HFF-Myc (cell line): ENCODE measurements at regions not wholly inside any gene's neighbourhood (a gene's known extent, or its start where the extent isn't known, plus 50 kb on each side); places are given as distances from the start of the nearest gene placed in this dataset.

Source experiments
- DNase-seq: peaks from one replicate; pipeline ENCODE4 v3.0.0-alpha.2; 2011; ENCODE audit warnings: low read depth; ENCODE audit errors: extremely low read depth
- H3K4me3 ChIP-seq: replicated peaks from 2 replicates; pipeline ENCODE4 v1.5.1; 2011; ENCODE audit warnings: low read depth, mild to moderate bottlenecking, control low read depth, low read length
- TF ChIP-seq, protein P1 (sequence below): IDR thresholded peaks from 2 replicates; pipeline ENCODE4 v1.5.1; 2012; ENCODE audit warnings: mild to moderate bottlenecking, low read depth, low read length, control low read depth; ENCODE audit errors: missing control alignments

DNA sequence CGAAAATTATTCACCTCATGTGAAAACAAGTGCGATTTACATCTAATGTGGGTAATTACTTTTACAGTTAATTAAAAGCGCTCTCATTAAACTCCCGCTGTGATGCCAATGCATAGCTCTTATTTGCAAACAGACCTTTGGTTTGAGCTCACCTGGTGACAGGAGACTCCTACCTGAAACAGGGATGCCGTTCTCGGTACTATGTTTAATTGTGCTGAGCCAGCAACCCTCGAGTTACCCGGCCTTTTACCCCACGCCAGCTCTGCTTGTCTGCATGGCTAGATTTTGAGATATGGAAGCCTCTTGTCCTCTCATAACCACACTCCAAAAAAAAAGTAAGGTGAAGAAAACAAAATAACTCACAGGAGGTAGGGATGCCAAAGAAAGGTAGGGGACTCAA is 690.4 kb upstream of the RBFOX1 start:
- TF ChIP-seq, protein P1, sequence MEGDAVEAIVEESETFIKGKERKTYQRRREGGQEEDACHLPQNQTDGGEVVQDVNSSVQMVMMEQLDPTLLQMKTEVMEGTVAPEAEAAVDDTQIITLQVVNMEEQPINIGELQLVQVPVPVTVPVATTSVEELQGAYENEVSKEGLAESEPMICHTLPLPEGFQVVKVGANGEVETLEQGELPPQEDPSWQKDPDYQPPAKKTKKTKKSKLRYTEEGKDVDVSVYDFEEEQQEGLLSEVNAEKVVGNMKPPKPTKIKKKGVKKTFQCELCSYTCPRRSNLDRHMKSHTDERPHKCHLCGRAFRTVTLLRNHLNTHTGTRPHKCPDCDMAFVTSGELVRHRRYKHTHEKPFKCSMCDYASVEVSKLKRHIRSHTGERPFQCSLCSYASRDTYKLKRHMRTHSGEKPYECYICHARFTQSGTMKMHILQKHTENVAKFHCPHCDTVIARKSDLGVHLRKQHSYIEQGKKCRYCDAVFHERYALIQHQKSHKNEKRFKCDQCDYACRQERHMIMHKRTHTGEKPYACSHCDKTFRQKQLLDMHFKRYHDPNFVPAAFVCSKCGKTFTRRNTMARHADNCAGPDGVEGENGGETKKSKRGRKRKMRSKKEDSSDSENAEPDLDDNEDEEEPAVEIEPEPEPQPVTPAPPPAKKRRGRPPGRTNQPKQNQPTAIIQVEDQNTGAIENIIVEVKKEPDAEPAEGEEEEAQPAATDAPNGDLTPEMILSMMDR, result no peak
- no peak overlapping the region for H3K4me3 ChIP-seq
- no peak for DNase-seq

DNA sequence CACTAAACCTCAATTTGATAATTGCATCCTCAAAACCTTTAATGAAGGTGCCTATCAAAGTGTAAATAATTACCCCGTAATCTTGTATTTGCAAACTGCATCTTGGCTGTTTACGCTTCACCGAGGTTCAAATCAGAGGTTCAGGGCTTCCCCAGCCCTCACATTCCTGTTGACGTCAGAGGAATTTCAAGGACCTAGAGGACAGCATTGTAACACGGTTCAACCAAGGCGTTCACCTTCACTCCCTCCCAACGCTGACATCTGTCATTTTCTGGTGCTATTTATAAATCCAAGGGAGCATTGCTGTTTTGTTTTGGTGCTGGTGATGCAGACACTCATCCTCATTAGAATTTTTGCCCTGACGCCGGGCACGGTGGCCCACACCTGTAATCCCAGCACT is 691.6 kb upstream of the RBFOX1 start:
- no peak overlapping the region for H3K4me3 ChIP-seq
- TF ChIP-seq, protein P1, result no peak
- DNase-seq, result no peak

DNA sequence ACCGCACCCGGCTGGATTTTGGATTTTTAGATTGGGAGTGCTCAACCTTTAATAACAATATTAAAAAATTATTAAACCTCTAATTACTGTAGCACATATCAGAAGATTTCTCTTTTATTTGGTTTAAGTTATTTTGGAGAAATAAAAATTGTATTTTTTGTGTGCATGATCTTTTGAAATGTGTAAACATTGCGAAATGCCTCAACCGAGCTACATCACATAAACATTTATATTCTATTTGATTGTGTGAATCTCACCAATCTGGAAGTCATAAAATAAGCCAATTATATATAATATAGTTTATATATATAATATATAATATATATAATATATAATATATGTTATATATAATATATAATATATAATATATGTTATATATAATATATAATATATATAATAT is 696.2 kb upstream of the RBFOX1 start:
- TF ChIP-seq, protein P1, result no peak
- no peak overlapping the region for H3K4me3 ChIP-seq
- DNase-seq, result no peak

DNA sequence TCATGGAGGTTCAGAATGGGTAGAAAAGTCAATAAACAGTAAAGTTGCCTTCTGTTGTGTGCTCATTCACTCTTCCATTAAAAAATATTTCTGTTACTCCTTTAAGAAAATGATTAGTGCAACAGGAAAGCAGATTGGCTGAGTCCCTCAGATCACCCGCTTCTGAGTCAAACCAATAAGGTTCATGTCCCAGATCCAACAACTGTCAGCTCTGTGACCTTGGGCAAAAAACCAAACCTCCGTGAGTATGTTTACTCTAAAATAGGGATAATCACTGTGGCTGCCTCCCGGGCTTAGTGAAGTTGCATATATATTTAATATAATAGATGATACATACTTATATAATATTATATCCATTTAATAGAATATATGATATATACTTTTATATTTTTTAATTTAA is 698.5 kb upstream of the RBFOX1 start:
- no peak overlapping the region for H3K4me3 ChIP-seq
- TF ChIP-seq, protein P1, result no peak
- DNase-seq, result no peak

DNA sequence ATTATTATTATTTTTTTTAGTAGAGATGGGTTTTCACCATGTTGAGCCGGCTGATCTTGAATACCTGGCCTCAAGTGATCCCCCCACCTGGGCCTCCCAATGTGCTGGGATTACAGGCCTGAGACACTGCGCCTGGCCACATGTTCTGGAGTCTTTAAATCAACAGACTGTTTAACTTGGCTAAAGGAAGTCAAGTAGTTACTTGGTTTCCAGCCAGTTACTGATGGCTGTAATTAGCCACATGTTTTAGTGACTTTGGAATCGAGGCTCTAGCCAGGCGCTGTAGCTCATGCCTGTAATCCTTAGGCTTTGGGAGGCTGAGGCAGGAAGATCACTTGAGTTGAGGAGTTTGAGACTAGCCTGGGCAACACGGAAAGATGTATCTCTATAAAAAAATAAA is 699.2 kb upstream of the RBFOX1 start:
- TF ChIP-seq, protein P1, result no peak

DNA sequence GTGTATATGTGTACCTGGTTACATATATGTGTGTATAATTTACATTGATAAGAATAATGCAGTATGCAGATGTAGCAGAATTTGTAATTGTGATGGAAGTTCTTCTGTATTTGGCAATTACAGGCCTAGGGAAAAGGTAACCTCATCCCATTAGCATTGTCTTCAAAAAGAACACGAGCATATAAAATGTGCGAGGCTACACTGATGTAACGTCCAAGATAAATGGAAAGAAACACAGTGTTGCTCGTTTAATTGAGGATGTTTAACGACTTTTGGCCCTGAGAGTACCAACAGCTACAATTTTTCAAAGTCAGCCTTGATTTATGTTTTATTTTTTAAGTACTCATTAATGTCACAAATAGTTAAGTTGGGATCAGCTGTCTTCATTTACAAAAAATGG is 703.5 kb upstream of the RBFOX1 start:
- TF ChIP-seq, protein P1, result no peak
- DNase-seq, result no peak

More for the DNA sequence above, 699.2 kb upstream of the RBFOX1 start:
- no peak overlapping the region for H3K4me3 ChIP-seq
- DNase-seq, result no peak

DNA sequence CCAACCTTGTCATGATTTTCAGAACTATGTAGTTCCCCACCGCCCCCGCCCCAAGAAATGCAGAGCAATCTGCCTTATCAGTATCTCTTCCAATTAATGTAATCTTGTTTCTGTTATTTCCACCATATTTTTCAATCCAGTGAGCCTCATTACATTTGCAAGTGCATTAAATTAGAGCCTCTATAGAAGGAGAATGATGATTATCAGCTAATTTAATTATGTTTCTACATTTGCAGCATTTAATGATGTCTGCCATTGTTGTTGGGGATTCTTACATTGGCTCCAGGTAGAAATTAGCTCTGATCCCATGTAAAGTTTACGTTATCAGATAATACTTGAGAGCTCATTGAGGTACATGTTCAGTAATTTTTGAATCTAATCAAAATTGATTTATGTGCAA is 707.0 kb upstream of the RBFOX1 start:
- TF ChIP-seq, protein P1, result no peak
- no peak overlapping the region for H3K4me3 ChIP-seq
- no peak for DNase-seq

More for the DNA sequence above, 703.5 kb upstream of the RBFOX1 start:
- H3K4me3 ChIP-seq, result no peak overlapping the region
